ENCODE measurements at regions not wholly inside any gene's neighbourhood (a gene's known extent, or its start where the extent isn't known, plus 50 kb on each side); places are given as distances from the start of the nearest gene placed in this dataset.

- CTCF ChIA-PET = no interaction called here
- dilution Hi-C loops (cut with HindIII; ENCODE audit: low sequenced_read_pairs, unreplicated experiment) = no loop called here
- in situ Hi-C loops (cut with MboI; ENCODE audit: low sequenced_read_pairs) = no loop called here
Measured at GRCh38 chr10:130519791-130520190, 383.6 kb downstream of the GLRX3 start.

More at GRCh38 chr10:130519791-130520190, 383.6 kb downstream of the GLRX3 start:
- no peak overlapping the region for H2AK9ac ChIP-seq (replicated peaks; ENCODE audit: low read depth, low read length, poor library complexity)
- no peaks in the 10 kb centered on the region for H3K79me1 ChIP-seq (ENCODE audit: low read depth in 1 of 2, low read length in 2 of 2)
- H3K23ac ChIP-seq (ENCODE audit: low read depth, low read length) = no peak overlapping the region
- no peak overlapping the region for H3K27ac ChIP-seq (ENCODE audit: insufficient read depth, low read length)
- no peak overlapping the region for H2AFZ ChIP-seq (replicated peaks; ENCODE audit: low read length, poor library complexity)
- no peaks in the 10 kb centered on the region for H3K9me1 ChIP-seq (ENCODE audit: insufficient read depth, low read length)
- H3K36me3 ChIP-seq (ENCODE audit: control insufficient read depth, insufficient read depth, low read length) = no peaks in the 10 kb centered on the region
- H3K4me1 ChIP-seq (ENCODE audit: control insufficient read depth, insufficient read depth, low read length) = no peaks in the 10 kb centered on the region
- H4K8ac ChIP-seq (ENCODE audit: low read depth in 2 of 2, low read length in 2 of 2) = no peak overlapping the region
- no peak overlapping the region for H3K9ac ChIP-seq (ENCODE audit: low read depth, low read length)
- H3K27me3 ChIP-seq (ENCODE audit: control insufficient read depth, insufficient read depth, low read length) = no peaks in the 10 kb centered on the region
- H3K4ac ChIP-seq (ENCODE audit: low read depth, low read length) = no peak overlapping the region
- WGBS, 2 experiments (ENCODE audit: extremely low coverage in 2 of 2, insufficient read length in 1 of 2) = 40% methylated on average over 7 of the region's 9 CpGs; no CpG with 5 or more reads in 1 of the 2 experiments
- no peak for DNase-seq
- H3K4me2 ChIP-seq (ENCODE audit: low read depth, low read length) = no peak overlapping the region
- no peak for ATAC-seq (ENCODE audit: low read depth)
- no peak overlapping the region for H3K4me3 ChIP-seq (ENCODE audit: insufficient read depth, low read depth, low read length)
- H4K5ac ChIP-seq (ENCODE audit: low read depth, low read length) = no peak overlapping the region
- peaks cover 31% of the 10 kb centered on the region for H3K9me3 ChIP-seq (ENCODE audit: control insufficient read depth, insufficient read depth, low read length)
- H2BK5ac ChIP-seq (ENCODE audit: low read depth, low read length, poor library complexity, severe bottlenecking) = no peak overlapping the region
- H2AK5ac ChIP-seq (ENCODE audit: low read depth, low read length) = no peak overlapping the region
- H4K20me1 ChIP-seq (ENCODE audit: insufficient read depth, low read length) = no peaks in the 10 kb centered on the region
- H3K14ac ChIP-seq (replicated peaks; ENCODE audit: low read depth, low read length) = no peak overlapping the region
- POLR2A ChIA-PET (ENCODE audit: unreplicated experiment) = no interaction called here
- TF ChIP-seq CTCF (conservative IDR thresholded peaks at IDR 0.05; ENCODE audit: low read depth, low read length) = no peak
- no peak overlapping the region for H3K56ac ChIP-seq (ENCODE audit: extremely low read depth, insufficient read depth, low read length)
- H2BK120ac ChIP-seq (ENCODE audit: low read depth, low read length) = no peak overlapping the region
- BruUV-seq (replicated peaks) = no TSS peak
- no peak overlapping the region for H4K91ac ChIP-seq (ENCODE audit: insufficient read depth, low read depth, low read length)
- intact Hi-C loops (cut with micrococcal nuclease) = no loop called here
- no peak overlapping the region for H3K18ac ChIP-seq (ENCODE audit: low read depth, low read length)
- no peak overlapping the region for H2BK20ac ChIP-seq (ENCODE audit: low read depth, low read length)
- no peak overlapping the region for H2BK15ac ChIP-seq (ENCODE audit: low read depth, low read length)
